HG02852 (cell line): ENCODE measurements at regions not wholly inside any gene's neighbourhood (a gene's known extent, or its start where the extent isn't known, plus 50 kb on each side); places are given as distances from the start of the nearest gene placed in this dataset.
"Not testable (repeated sequence)": the region's sequence is repeated elsewhere in the genome, so short reads cannot be mapped to it uniquely, and the experiment has no call there.

Experiments used
- ATAC-seq: cut with Tn5 transposase; IDR thresholded peaks from one replicate; pipeline ENCODE4 v1.9.1; 2021; ENCODE audit warnings: mild to moderate bottlenecking, moderate library complexity; ENCODE audit not compliant: unreplicated experiment

- no peak for ATAC-seq
Measured at GRCh38 chr18:10138719-10139118, 224.9 kb downstream of the VAPA start.

- ATAC-seq, result no peak
Measured at GRCh38 chr18:10139783-10140410, 226.1 kb downstream of the VAPA start.

GRCh38 chr18:10140461-10141282 is 226.9 kb downstream of the VAPA start:
- ATAC-seq, result no peak

- no peak for ATAC-seq
Measured at GRCh38 chr18:10141559-10141958, 227.7 kb downstream of the VAPA start.

- ATAC-seq, result no peak
Measured at GRCh38 chr18:10142056-10142455, 228.2 kb downstream of the VAPA start.

GRCh38 chr18:10142496-10143160 is 228.8 kb downstream of the VAPA start:
- no peak for ATAC-seq

GRCh38 chr18:10143596-10143995 is 229.8 kb downstream of the VAPA start:
- ATAC-seq, result no peak

- ATAC-seq, result no peak
Measured at GRCh38 chr18:10145546-10145945, 231.7 kb downstream of the VAPA start.

- ATAC-seq, result no peak
Measured at GRCh38 chr18:10147226-10147625, 233.4 kb downstream of the VAPA start.

- no peak for ATAC-seq
Measured at GRCh38 chr18:10147752-10148151, 233.9 kb downstream of the VAPA start.

- ATAC-seq, result no peak
Measured at GRCh38 chr18:10148189-10148929, 234.5 kb downstream of the VAPA start.

- no peak for ATAC-seq
Measured at GRCh38 chr18:10149768-10150556, 236.1 kb downstream of the VAPA start.

GRCh38 chr18:10150576-10150975 is 236.8 kb downstream of the VAPA start:
- ATAC-seq, result not testable (repeated sequence)

GRCh38 chr18:10152475-10152874 is 238.7 kb downstream of the VAPA start:
- ATAC-seq, result no peak

- ATAC-seq, result no peak
Measured at GRCh38 chr18:10153924-10154752, 240.3 kb downstream of the VAPA start.

GRCh38 chr18:10157706-10158105 is 243.9 kb downstream of the VAPA start:
- no peak for ATAC-seq

- no peak for ATAC-seq
Measured at GRCh38 chr18:10160251-10160650, 246.4 kb downstream of the VAPA start.

GRCh38 chr18:10161315-10161714 is 247.5 kb downstream of the VAPA start:
- no peak for ATAC-seq

GRCh38 chr18:10162340-10162739 is 248.5 kb downstream of the VAPA start:
- no peak for ATAC-seq
